ENCODE measurements at regions not wholly inside any gene's neighbourhood (a gene's known extent, or its start where the extent isn't known, plus 50 kb on each side); places are given as distances from the start of the nearest gene placed in this dataset.
"Not testable (repeated sequence)": the region's sequence is repeated elsewhere in the genome, so short reads cannot be mapped to it uniquely, and the experiment has no call there.

DNA sequence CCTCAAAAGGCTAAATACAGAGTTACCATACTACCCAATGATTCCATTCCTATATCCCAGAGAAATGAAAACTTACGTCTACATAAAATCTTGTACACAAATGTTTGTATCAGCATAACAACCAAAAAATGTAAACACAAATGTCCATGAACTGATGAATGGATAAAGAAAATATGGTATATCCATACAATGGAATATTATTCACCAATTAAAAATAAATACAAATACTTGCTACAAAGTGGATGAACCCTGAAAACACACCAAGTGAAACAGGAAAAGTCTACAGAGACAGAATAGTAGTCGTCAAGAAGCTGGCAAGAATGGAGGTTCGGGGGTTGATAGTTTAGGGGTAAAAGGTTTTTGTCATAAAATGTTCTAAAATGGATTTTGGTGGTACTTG lies 54.0 kb upstream of the ANKRD28 start:
- intact Hi-C loops (cut with DNase I): no loop called here
- DNase-seq: no peak
- ATAC-seq (ENCODE audit: poor library complexity): no peak

GRCh38 chr3:15858547-15859506 lies 61.0 kb upstream of the ANKRD28 start:
- intact Hi-C loops (cut with DNase I): no loop called here
- ATAC-seq (ENCODE audit: poor library complexity) (peak; percentile 47), DNase-seq (peak; percentile 53)

DNA sequence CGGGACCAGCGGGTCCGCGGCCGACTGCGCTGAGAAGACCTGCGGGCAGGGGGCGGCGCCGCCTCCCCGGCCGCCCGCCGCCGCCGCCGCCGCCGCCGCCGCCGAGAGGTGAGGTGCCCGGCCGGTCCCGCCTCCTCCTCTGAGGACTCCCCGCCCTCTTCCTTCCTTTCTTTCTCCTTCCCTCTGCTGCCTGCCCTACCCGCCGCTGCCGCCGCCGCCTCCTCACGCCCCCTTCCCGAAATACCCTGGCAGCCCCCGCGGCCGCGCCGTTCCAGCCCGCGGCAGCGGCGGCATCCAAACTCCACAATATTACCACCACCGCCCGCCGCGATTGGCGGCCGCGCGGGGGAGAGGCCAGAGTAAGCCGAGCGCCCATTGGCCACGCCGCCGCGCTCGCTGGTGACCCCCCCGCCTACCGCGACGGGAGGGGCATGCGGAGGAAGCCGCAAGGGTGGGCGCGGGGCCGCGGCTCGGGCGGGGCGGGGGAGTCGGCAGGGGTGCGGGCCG lies 61.8 kb upstream of the ANKRD28 start:
- intact Hi-C loops (cut with DNase I): no loop called here
- ATAC-seq (ENCODE audit: poor library complexity) (peak; percentile 96), DNase-seq (peak; percentile 92)

DNA sequence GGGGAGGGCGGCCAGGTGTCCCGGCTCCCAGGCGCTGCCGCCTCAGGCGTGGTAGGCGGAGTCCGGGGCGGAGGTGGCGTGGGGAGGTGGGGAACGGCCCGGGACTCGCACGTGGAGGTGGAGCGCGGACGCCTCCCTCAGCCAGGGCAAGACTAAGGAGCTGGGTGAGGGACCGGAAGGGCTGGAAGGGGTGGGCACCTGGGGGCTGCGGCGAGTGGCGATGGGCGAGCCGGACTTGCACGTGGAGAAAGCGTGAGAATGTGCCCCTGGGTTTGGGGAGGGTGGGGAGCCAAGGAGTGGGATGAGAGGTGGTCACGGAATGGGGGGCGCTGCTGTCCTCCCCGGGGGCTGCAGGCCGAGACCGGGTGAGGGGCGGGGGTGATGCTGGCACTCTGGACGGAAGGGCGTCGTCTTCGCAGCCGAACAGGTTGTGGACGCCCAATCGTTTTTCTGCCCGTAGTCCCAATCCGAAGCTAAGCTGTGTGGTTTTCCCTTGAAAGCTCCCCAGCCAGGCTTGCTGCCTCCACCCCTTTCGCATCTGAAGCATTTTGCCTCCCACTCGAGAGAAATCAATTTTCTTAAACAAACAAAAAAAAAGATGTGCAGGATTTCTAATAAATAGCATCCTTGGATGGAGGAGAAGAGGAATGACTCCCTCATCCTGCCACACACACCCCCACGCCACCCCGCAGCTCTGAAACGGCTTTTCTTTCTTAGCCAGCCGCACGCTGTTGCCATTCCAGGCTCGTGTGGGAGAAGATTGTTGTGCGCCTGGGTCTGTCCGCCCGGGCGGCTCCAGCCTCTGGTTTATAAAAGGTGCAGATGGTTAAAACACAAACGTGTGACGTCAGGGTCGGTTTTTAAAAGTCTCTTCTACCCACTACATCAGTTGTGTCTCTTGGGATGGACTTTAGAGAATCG lies 62.5 kb upstream of the ANKRD28 start:
- ATAC-seq (ENCODE audit: poor library complexity): peak; percentile 78
- intact Hi-C loops (cut with DNase I): no loop called here

DNA sequence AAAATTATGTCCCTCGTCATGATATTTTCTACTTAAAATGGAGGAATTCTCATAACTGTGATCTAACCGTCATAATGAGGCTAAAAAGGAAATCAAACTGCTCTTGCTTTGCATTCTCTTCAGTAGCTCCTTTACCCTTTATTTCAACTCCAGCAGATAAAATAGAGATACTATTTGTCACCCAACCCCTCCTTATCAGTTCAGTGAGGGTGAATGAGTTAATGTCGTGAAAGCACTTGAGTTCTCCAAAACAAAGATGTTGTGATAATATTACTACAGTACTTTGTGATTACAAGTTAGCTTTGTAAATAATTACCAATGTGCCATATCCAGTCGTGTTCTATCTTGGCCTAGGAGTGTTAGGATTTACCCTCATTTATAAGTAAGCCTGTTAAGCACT lies 63.4 kb upstream of the ANKRD28 start:
- DNase-seq (no peak), ATAC-seq (ENCODE audit: poor library complexity) (no peak)
- intact Hi-C loops (cut with DNase I): no loop called here

More for the DNA sequence above, 62.5 kb upstream of the ANKRD28 start:
- DNase-seq: peak; percentile 73

DNA sequence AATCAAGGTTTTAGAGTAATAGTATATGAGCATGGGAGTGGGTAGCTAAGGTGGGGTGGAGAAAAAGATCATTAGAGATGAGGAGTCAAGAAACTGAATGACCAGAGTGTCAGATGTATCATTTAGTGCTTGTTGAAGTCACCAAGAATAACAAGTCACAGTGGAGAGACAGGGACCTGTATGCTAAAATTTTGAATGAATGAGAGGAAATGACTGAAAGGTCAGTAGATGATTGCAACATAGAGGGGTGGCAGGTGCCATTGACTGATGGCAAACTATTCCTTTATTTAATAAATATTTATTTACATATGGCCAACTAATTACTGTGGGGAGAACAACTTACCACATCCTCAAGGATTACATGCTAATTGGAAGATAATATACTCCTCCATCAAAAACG lies 75.0 kb upstream of the ANKRD28 start:
- intact Hi-C loops (cut with DNase I): no loop called here
- DNase-seq (no peak), ATAC-seq (ENCODE audit: poor library complexity) (no peak)

- DNase-seq (no peak), ATAC-seq (ENCODE audit: poor library complexity) (no peak)
- intact Hi-C loops (cut with DNase I): no loop called here
Measured at GRCh38 chr3:15873415-15873814, 75.6 kb upstream of the ANKRD28 start.

GRCh38 chr3:15875016-15875689 lies 77.4 kb upstream of the ANKRD28 start:
- DNase-seq (no peak), ATAC-seq (ENCODE audit: poor library complexity) (no peak)
- intact Hi-C loops (cut with DNase I): no loop called here

- intact Hi-C loops (cut with DNase I): no loop called here
- DNase-seq (no peak), ATAC-seq (ENCODE audit: poor library complexity) (no peak)
Measured at GRCh38 chr3:15876669-15877068, 78.9 kb upstream of the ANKRD28 start.

GRCh38 chr3:15877813-15878212 lies 80.0 kb upstream of the ANKRD28 start:
- DNase-seq (no peak), ATAC-seq (ENCODE audit: poor library complexity) (no peak)
- intact Hi-C loops (cut with DNase I): no loop called here

DNA sequence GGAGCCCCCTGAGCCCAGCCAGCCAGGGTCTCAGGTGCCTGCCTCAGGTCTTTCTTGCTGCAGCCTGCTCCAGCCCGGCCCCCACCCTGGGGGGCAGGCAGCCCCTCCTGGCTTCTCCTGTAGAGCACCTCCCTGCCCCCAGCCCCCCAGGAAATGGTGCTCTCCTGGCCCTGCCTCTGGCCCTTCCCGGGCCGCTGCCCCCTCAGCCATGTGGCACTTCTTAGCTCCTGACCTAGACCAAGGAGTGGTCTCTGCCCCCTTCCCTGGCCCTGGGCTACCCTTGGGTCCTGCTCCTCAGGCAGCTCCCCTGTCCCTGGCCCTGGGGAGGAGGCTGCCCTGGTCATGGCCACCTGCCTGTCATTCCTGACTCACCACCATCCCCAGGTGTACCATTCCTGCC lies 82.0 kb upstream of the ANKRD28 start:
- DNase-seq; ATAC-seq (ENCODE audit: poor library complexity); intact Hi-C loops (cut with DNase I): not testable (repeated sequence)

- intact Hi-C loops (cut with DNase I): no loop called here
- DNase-seq: no peak
- ATAC-seq (ENCODE audit: poor library complexity): no peak
Measured at GRCh38 chr3:15882577-15882976, 84.8 kb upstream of the ANKRD28 start.

DNA sequence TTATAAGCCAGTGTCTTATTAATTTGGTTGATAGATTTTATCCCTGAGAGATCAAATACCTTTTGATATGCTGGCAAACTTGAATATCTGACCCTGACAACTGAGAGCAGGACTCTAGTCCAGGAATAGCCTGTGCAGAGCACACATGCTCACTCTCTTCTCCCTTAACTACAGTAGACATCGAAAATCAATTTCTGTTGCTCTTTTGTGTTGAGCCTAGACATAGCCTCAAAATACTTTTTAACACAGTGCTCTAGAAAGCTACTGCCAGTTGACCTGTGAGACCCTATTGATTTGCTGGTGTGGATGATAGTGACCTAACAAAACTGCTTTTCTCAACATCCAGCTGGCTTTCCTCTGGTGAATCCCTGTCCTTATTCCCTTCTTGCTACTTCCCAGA lies 86.4 kb upstream of the ANKRD28 start:
- DNase-seq (no peak), ATAC-seq (ENCODE audit: poor library complexity) (no peak)

DNA sequence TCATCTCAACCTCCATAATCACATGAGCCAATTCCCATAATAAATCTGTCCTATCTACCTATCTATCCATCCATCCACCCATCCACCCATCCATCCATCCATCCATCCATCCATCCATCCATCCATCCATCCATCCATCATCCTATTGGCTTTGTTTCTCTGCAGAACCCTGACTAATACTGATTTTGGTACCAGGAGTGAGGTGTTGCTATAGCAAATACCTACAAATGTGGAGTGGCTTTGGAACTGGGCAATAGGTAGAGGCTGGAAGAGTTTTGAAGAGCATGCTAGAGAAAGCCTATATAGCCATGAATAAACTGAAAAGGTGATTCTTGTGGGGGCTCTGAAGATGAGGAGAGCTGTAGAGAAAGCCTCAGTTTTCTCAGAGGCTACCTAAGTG lies 88.7 kb upstream of the ANKRD28 start:
- no peak for ATAC-seq (ENCODE audit: poor library complexity)
- intact Hi-C loops (cut with DNase I): no loop called here
- DNase-seq: no peak

More for the DNA sequence above, 86.4 kb upstream of the ANKRD28 start:
- intact Hi-C loops (cut with DNase I): no loop called here

DNA sequence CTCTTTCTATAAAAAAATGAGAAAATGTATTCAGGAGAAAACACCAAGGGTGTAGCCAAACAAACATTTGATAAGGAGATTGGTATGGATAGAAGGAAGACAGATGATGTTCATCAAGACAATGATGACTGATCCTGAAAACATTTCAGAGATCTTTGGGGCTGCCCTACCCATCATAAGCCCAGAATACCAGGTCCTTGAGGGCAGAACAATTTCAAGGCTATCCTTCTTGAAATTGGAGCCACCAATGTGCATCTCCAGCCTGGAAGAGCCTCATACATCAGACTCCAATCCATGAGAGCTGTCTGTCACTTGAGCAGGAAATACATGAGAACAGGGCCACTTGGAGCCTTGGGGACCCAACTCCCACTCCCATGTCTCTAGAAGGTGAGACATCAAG lies 89.5 kb upstream of the ANKRD28 start:
- ATAC-seq (ENCODE audit: poor library complexity) (no peak), DNase-seq (no peak)
- intact Hi-C loops (cut with DNase I): no loop called here

GRCh38 chr3:15889936-15890335 lies 92.2 kb upstream of the ANKRD28 start:
- ATAC-seq (ENCODE audit: poor library complexity): no peak
- intact Hi-C loops (cut with DNase I): no loop called here
- DNase-seq: no peak

- no peak for DNase-seq
- ATAC-seq (ENCODE audit: poor library complexity): no peak
- intact Hi-C loops (cut with DNase I): no loop called here
Measured at GRCh38 chr3:15892311-15893227, 94.8 kb upstream of the ANKRD28 start.

GRCh38 chr3:15894382-15894781 lies 96.6 kb upstream of the ANKRD28 start:
- DNase-seq: no peak
- ATAC-seq (ENCODE audit: poor library complexity): peak; percentile 43
- intact Hi-C loops (cut with DNase I): no loop called here
